ENCODE measurements at regions not wholly inside any gene's neighbourhood (a gene's known extent, or its start where the extent isn't known, plus 50 kb on each side); places are given as distances from the start of the nearest gene placed in this dataset.
A peak's percentile ranks its signal among the peaks of the same experiment; 100 is the strongest.

DNA sequence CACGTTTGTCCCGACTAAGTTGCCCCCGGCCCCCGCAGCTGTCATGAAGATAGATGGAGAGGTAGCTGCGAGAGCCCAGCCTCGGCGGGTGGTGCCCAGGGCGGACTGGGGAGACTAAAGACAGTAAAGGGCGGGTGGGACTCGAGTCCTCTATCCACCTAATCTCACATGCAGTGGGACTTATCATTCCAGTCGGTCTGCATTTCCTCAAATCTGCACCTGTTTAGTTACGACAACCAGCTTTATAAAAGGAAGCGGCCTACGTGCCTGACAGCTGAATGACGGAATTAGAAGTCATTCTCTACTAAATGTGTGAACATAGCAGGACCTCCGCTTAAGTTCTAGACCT lies 109.8 kb upstream of the EGLN3 start (continued):
- TF ChIP-seq, protein P1, sequence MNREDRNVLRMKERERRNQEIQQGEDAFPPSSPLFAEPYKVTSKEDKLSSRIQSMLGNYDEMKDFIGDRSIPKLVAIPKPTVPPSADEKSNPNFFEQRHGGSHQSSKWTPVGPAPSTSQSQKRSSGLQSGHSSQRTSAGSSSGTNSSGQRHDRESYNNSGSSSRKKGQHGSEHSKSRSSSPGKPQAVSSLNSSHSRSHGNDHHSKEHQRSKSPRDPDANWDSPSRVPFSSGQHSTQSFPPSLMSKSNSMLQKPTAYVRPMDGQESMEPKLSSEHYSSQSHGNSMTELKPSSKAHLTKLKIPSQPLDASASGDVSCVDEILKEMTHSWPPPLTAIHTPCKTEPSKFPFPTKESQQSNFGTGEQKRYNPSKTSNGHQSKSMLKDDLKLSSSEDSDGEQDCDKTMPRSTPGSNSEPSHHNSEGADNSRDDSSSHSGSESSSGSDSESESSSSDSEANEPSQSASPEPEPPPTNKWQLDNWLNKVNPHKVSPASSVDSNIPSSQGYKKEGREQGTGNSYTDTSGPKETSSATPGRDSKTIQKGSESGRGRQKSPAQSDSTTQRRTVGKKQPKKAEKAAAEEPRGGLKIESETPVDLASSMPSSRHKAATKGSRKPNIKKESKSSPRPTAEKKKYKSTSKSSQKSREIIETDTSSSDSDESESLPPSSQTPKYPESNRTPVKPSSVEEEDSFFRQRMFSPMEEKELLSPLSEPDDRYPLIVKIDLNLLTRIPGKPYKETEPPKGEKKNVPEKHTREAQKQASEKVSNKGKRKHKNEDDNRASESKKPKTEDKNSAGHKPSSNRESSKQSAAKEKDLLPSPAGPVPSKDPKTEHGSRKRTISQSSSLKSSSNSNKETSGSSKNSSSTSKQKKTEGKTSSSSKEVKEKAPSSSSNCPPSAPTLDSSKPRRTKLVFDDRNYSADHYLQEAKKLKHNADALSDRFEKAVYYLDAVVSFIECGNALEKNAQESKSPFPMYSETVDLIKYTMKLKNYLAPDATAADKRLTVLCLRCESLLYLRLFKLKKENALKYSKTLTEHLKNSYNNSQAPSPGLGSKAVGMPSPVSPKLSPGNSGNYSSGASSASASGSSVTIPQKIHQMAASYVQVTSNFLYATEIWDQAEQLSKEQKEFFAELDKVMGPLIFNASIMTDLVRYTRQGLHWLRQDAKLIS (CRISPR knock-in tag; IDR thresholded peaks at IDR 0.05) = no peak
- TF ChIP-seq, protein P2, sequence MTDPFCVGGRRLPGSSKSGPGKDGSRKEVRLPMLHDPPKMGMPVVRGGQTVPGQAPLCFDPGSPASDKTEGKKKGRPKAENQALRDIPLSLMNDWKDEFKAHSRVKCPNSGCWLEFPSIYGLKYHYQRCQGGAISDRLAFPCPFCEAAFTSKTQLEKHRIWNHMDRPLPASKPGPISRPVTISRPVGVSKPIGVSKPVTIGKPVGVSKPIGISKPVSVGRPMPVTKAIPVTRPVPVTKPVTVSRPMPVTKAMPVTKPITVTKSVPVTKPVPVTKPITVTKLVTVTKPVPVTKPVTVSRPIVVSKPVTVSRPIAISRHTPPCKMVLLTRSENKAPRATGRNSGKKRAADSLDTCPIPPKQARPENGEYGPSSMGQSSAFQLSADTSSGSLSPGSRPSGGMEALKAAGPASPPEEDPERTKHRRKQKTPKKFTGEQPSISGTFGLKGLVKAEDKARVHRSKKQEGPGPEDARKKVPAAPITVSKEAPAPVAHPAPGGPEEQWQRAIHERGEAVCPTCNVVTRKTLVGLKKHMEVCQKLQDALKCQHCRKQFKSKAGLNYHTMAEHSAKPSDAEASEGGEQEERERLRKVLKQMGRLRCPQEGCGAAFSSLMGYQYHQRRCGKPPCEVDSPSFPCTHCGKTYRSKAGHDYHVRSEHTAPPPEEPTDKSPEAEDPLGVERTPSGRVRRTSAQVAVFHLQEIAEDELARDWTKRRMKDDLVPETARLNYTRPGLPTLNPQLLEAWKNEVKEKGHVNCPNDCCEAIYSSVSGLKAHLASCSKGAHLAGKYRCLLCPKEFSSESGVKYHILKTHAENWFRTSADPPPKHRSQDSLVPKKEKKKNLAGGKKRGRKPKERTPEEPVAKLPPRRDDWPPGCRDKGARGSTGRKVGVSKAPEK (CRISPR knock-in tag; IDR thresholded peaks at IDR 0.05; ENCODE audit: borderline replicate concordance) = 0 out of 2 replicates have a peak, but pooled peaks have one; percentile 4
- TF ChIP-seq ETV6 (CRISPR knock-in tag; conservative IDR thresholded peaks at IDR 0.05) (no peak), CAMTA2 (CRISPR knock-in tag; IDR thresholded peaks at IDR 0.05; ENCODE audit: borderline replicate concordance) (no peak)

DNA sequence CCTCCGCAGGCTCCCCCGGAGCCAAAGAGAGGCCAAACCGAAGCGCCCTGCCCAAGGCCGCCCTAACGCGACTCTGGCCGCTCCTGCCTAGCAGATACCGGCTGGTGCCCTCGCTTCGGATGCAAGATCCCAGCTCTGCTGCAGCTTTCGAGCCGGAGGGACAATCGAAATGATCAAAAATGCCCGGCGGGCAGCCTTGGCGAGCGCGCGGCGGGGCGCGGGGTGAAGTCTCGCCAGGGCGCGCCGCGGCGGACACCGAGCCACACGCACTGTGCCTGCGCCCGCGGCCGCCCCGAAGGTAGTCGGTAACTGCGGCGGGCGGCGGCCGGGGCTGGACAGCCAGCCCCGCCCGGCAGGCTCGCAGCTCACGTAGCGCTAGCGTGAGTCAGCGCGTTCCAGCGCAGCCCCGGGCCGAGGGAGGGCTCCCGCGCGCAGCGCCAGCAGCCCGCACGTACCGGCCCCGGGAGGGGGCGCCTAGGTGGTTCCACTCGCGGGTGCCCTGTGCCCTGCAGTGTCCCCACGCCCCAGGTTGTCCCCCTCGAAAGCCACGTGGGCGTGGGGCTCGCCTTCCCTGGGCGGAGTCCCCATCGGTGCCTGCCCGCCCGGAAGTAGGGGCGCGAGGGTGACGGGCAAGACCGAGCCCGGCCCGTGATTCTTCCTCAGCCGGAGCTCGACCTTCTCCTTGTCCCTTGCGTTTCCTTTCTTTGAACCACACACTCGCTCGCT lies 109.2 kb upstream of the EGLN3 start:
- intact Hi-C loops (cut with micrococcal nuclease; ENCODE audit: unreplicated experiment) = loop anchor here (1.0 kb wide), 1 partner anchor 36 kb away; no protein-coding TSS in a partner anchor
- DNase-seq (ENCODE audit: low spot score) = peak; percentile 56
- TF ChIP-seq, protein P3, sequence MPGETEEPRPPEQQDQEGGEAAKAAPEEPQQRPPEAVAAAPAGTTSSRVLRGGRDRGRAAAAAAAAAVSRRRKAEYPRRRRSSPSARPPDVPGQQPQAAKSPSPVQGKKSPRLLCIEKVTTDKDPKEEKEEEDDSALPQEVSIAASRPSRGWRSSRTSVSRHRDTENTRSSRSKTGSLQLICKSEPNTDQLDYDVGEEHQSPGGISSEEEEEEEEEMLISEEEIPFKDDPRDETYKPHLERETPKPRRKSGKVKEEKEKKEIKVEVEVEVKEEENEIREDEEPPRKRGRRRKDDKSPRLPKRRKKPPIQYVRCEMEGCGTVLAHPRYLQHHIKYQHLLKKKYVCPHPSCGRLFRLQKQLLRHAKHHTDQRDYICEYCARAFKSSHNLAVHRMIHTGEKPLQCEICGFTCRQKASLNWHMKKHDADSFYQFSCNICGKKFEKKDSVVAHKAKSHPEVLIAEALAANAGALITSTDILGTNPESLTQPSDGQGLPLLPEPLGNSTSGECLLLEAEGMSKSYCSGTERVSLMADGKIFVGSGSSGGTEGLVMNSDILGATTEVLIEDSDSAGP (CRISPR knock-in tag; IDR thresholded peaks at IDR 0.05; ENCODE audit: borderline replicate concordance) = peak; percentile 65; the same call in 1 of the 2 replicates
- TF ChIP-seq, protein P4, sequence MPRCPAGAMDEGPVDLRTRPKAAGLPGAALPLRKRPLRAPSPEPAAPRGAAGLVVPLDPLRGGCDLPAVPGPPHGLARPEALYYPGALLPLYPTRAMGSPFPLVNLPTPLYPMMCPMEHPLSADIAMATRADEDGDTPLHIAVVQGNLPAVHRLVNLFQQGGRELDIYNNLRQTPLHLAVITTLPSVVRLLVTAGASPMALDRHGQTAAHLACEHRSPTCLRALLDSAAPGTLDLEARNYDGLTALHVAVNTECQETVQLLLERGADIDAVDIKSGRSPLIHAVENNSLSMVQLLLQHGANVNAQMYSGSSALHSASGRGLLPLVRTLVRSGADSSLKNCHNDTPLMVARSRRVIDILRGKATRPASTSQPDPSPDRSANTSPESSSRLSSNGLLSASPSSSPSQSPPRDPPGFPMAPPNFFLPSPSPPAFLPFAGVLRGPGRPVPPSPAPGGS (CRISPR knock-in tag; IDR thresholded peaks at IDR 0.05) = peak; percentile 91; the same call in 1 of the 2 replicates
- TF ChIP-seq SOX6 (IDR thresholded peaks at IDR 0.05) = no peak
- TF ChIP-seq SOX6 (CRISPR knock-in tag; IDR thresholded peaks at IDR 0.05) = 0 out of 2 replicates have a peak, but pooled peaks have one; percentile 38
- peak; percentile 45; the same call in 1 of the 2 replicates for TF ChIP-seq PPARG (CRISPR knock-in tag; conservative IDR thresholded peaks at IDR 0.05)
- no peak for TF ChIP-seq NAIF1 (CRISPR knock-in tag; IDR thresholded peaks at IDR 0.05; ENCODE audit: borderline replicate concordance)
- no peak for TF ChIP-seq ZNF17 (CRISPR knock-in tag; IDR thresholded peaks at IDR 0.05)
- peak; percentile 50; the same call in 1 of the 2 replicates for TF ChIP-seq NR1H2 (CRISPR knock-in tag; IDR thresholded peaks at IDR 0.05; ENCODE audit: borderline replicate concordance, low read depth)

More for the DNA sequence above, 109.2 kb upstream of the EGLN3 start:
- Histone ChIP-seq H3K4me2 (ENCODE audit: low read depth, low read length) (peak overlapping the region; percentile 70), H2AFZ (ENCODE audit: low read length) (no peak overlapping the region), H3K27me3 (ENCODE audit: control insufficient read depth in 1 of 2, insufficient read depth in 2 of 2, low read length in 2 of 2) (no peaks in the 10 kb centered on the region; a peak in 2 of 5 replicates), H3K4me3 (replicated peaks in 1 of 3; ENCODE audit: insufficient read depth in 1 of 3, low read depth in 2 of 3, low read length in 3 of 3) (peak overlapping the region; percentile 28 to 66 (median 41); a peak in 5 of 6 replicates), H3K4me1 (ENCODE audit: insufficient read depth, low read length) (peaks cover 71% of the 10 kb centered on the region), H3K9ac (ENCODE audit: insufficient read depth, low read depth, low read length) (peak overlapping the region; percentile 62), H3K9me3 (ENCODE audit: low read length) (no peaks in the 10 kb centered on the region), H3K27ac (ENCODE audit: extremely low read length, insufficient read depth, low read length) (peak overlapping the region; percentile 26), H3K79me2 (ENCODE audit: insufficient read depth, low read length) (no peaks in the 10 kb centered on the region), H4K20me1 (ENCODE audit: insufficient read depth, low read length) (no peaks in the 10 kb centered on the region), H3K36me3 (replicated peaks in 1 of 2; ENCODE audit: control insufficient read depth in 1 of 2, insufficient read depth in 2 of 2, low read length in 2 of 2) (no peaks in the 10 kb centered on the region)
- in situ Hi-C loops (cut with HindIII; ENCODE audit: extremely low pct_ligation_motif_present, low pct_unique_long_range_greater_than_20kb) = no loop called here
- ATAC-seq = peak; percentile 96
- ChIA-PET POLR2A (interaction anchor here (0.6 to 2.6 kb wide), 11 partner anchors 8 to 122 kb away, joined by 3 to 13 read pairs (median 4); no protein-coding TSS in a partner anchor), CTCF (ENCODE audit: low intra/inter-chr PET ratio, low total read pairs) (no interaction called here)
- no TSS peak for BruUV-seq (replicated peaks)
- FAIRE-seq = no peak
- 48% methylated on average over 80 of the region's 84 CpGs for WGBS (ENCODE audit: low lambda C conversion rate)

Measured in HepG2 (cell line).